Activated CD8-positive, alpha-beta memory T cell treated with anti-CD3 and anti-CD28 coated beads, Interleukin-2, amount 10 ng/mL, durations not matched to agents 7 days and 5 days (primary cell): ENCODE measurements at regions not wholly inside any gene's neighbourhood (a gene's known extent, or its start where the extent isn't known, plus 50 kb on each side); places are given as distances from the start of the nearest gene placed in this dataset.

ENCODE experiments used
- ATAC-seq: fragments of 150-1000 bp; cut with Tn5 transposase; one replicate; pipeline ENCODE4 v1.10.0; 2021; ENCODE audit warnings: moderate library complexity
- CTCF ChIA-PET: fragments of 350-600 bp; sonication (Branson Sonifier 250); formaldehyde crosslinking; loops from one replicate; lab custom pipeline; 2021; ENCODE audit warnings: antibody characterized with exemption; lab: Charles Lee
- DNase-seq: peaks from one replicate; pipeline ENCODE4 v3.0.0-alpha.2; 2020
- H3K27ac Mint-ChIP-seq: one replicate; pipeline ENCODE4 v1.8.0; 2021; ENCODE audit warnings: mild to moderate bottlenecking, mixed read lengths
- H3K27me3 Mint-ChIP-seq: one replicate; pipeline ENCODE4 v1.8.0; 2021; ENCODE audit warnings: mixed read lengths
- H3K36me3 Mint-ChIP-seq: one replicate; pipeline ENCODE4 v1.8.0; 2021; ENCODE audit warnings: mild to moderate bottlenecking, mixed read lengths
- H3K4me1 Mint-ChIP-seq: one replicate; pipeline ENCODE4 v1.8.0; 2021; ENCODE audit warnings: mixed read lengths
- H3K4me3 Mint-ChIP-seq: one replicate; pipeline ENCODE4 v1.8.0; 2021; ENCODE audit warnings: mild to moderate bottlenecking, moderate library complexity, mixed read lengths
- H3K9me3 Mint-ChIP-seq: one replicate; pipeline ENCODE4 v1.8.0; 2022; ENCODE audit warnings: low read depth, mixed read lengths

GRCh38 chr2:15096873-15097272 is 464.3 kb downstream of the NBAS start:
- Mint-ChIP-seq H3K4me1 (peaks cover 9% of the 10 kb centered on the region), H3K27ac (no peak overlapping the region), H3K9me3 (no peaks in the 10 kb centered on the region), H3K27me3 (peaks cover 4% of the 10 kb centered on the region), H3K4me3 (no peak overlapping the region), H3K36me3 (no peaks in the 10 kb centered on the region)
- ATAC-seq (no peak), DNase-seq (no peak)
- CTCF ChIA-PET, result interaction anchor here (0.8 kb wide), 1 partner anchor 9 kb away, joined by 3 read pairs; no protein-coding TSS in a partner anchor

DNA sequence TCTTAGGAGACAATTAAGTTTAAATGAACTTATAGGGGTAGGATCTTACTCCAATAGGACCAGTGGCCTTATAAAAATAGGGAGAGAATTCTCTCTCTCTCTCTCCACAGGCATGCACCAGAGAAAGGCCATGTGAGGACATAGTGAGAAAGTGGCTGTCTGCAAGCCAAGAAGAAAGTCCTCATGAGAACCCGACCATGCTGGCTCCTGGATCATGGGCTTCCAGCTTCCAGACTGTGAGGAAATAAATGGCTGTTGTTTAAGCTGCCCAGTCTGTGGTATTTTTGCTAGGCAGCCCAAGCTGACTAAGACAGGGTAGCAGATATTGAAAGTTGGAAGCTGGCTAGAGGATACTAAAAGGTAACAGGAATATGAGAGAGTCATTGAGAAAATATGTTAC is 454.0 kb downstream of the NBAS start:
- Mint-ChIP-seq H3K9me3 (peaks cover 9% of the 10 kb centered on the region), H3K27ac (no peak overlapping the region), H3K27me3 (peaks cover 4% of the 10 kb centered on the region), H3K4me1 (no peaks in the 10 kb centered on the region), H3K4me3 (no peak overlapping the region), H3K36me3 (peaks cover under 1% of the 10 kb centered on the region)
- DNase-seq, result no peak
- ATAC-seq, result no peak
- CTCF ChIA-PET, result no interaction called here

DNA sequence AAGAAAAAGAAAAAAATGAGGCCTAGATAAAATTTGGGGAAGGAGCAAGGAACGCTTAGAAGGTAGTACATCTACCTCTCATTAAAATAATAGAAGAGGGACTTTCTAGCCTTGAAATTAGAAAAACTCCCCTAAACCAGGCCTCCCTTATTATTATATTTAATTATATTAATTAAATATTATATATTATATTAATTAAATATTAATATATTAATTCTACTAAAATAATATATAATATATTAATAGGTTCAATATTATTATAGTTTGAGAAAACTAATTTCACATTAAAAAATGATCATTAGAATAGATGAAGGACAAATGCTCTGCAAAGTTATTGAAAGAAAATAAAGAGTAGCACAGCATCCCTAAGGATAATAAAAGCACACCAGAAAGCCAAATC is 449.4 kb downstream of the NBAS start:
- Mint-ChIP-seq H3K27me3 (no peaks in the 10 kb centered on the region), H3K4me1 (no peaks in the 10 kb centered on the region), H3K4me3 (no peak overlapping the region), H3K36me3 (peaks cover 3% of the 10 kb centered on the region), H3K27ac (no peak overlapping the region), H3K9me3 (peaks cover 17% of the 10 kb centered on the region)
- no peak for DNase-seq
- no peak for ATAC-seq
- CTCF ChIA-PET, result no interaction called here

DNA sequence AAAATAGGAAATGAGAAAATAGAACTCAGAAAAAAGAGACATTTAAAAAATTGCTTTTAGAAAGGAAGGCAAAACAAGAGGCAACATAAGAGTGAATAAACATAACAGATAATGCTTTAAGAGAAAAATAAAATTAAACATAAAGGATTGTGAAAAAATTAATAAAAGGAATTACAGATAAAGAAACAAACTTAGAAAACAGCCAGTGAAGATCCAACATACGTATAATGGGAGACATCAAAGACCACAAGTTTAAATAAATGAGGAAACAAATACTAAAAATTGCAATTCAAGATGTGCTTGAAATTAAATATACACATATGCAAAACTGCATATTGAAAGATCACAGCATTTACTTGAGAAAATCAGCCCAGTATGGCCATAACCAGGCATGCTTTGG is 448.9 kb downstream of the NBAS start:
- DNase-seq (no peak), ATAC-seq (no peak)
- Mint-ChIP-seq H3K36me3 (peaks cover 3% of the 10 kb centered on the region), H3K4me3 (no peak overlapping the region), H3K9me3 (peaks cover 17% of the 10 kb centered on the region), H3K27me3 (no peaks in the 10 kb centered on the region), H3K4me1 (no peaks in the 10 kb centered on the region), H3K27ac (no peak overlapping the region)
- CTCF ChIA-PET, result no interaction called here

DNA sequence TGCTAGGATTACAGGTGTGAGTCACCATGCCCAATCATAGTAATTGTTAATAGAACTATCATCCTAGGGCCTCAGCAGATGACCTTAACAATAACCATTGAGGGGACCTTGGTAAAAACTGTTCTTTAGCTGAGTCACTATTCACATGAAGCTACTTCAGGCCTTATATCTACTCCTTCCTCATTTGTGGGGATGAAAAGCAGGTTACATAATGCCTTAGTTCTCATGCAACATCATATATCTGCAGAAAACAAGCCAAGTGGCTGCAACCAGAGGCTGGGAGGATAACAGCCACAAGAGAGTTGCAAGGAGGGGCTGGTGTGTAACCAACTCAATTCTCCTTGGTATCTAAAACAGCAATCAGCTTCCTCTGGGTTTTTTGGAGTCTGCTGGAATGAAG is 445.4 kb downstream of the NBAS start:
- no peaks in the 10 kb centered on the region for H3K4me1 Mint-ChIP-seq
- H3K27ac Mint-ChIP-seq, result no peak overlapping the region
- H3K27me3 Mint-ChIP-seq, result no peaks in the 10 kb centered on the region
- DNase-seq (no peak), ATAC-seq (no peak)
- CTCF ChIA-PET, result no interaction called here
- H3K4me3 Mint-ChIP-seq, result no peak overlapping the region
- peaks cover 15% of the 10 kb centered on the region for H3K9me3 Mint-ChIP-seq
- peaks cover 3% of the 10 kb centered on the region for H3K36me3 Mint-ChIP-seq

GRCh38 chr2:15116830-15117229 is 444.3 kb downstream of the NBAS start:
- no peak for DNase-seq
- H3K27ac Mint-ChIP-seq, result no peak overlapping the region
- no peak for ATAC-seq
- H3K4me3 Mint-ChIP-seq, result no peak overlapping the region
- CTCF ChIA-PET, result no interaction called here
- H3K36me3 Mint-ChIP-seq, result peaks cover 3% of the 10 kb centered on the region
- H3K27me3 Mint-ChIP-seq, result no peaks in the 10 kb centered on the region
- H3K9me3 Mint-ChIP-seq, result peaks cover 10% of the 10 kb centered on the region
- H3K4me1 Mint-ChIP-seq, result no peaks in the 10 kb centered on the region
